IPS-11a (cell line): ENCODE measurements at regions not wholly inside any gene's neighbourhood (a gene's known extent, or its start where the extent isn't known, plus 50 kb on each side); places are given as distances from the start of the nearest gene placed in this dataset.

Experiments used
- H3K4me3 ChIP-seq: one replicate; pipeline ENCODE4 v1.5.1; 2013; ENCODE audit warnings: low read depth, low read length, control low read depth

DNA sequence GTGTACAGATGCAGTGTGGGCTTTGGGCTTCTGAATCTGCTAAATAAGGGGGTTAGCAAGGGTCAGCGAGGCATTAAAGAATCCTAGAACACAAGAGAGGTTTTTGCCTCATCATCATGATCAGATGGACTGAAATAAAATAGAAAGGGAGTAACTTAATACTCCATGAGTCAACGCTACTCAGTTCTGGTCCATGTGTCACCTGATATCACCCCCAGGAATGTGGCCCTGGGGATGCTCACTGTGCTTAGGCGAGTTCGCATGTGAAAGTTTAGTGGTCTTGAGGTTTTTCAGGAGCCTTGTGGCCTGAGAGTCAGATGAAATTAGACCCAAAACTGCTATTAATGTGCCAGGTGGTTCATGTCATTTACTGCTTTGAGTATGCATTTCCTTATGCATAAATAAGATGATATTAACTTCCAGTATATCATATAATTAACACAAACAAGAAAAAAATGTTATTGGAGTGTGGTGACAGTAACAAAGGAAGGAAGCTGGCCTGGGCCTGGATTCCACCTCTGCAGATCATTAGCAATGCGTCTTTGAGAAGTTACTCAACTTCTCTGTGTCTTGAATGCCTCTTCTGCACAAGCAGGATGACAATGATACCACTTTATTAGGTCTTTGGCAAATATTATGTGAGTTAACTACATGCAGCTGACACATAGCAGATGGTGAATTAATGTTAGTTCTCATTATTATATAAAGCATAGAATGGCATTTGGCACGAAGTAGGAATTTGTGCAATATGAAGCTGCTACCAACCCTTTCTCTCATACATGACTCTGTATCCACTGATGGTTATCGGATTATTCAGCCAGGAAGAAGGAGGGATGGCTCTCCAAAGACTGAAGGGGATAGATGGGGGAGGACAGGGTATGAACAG lies 1272.6 kb downstream of the AACS start:
- H3K4me3 ChIP-seq = no peak overlapping the region

DNA sequence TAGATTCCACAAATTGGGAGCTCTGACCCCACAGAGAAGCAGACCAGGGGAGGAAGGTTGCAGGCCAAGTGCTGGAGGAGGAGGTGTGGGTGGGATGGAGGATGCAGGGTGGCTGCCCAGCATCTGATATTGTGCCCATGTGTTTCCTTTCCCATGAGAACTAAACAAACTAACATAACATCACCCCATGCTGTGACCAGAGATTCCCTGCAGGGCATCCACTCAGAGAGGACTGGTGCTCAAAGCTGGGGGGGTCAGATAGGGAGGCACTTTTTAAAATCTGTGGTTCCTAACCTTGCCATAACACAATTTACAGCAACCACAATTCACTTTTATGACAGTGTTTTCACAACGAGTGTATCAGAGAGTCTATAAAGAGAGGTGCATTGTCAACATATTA lies 1277.6 kb downstream of the AACS start:
- no peak overlapping the region for H3K4me3 ChIP-seq

DNA sequence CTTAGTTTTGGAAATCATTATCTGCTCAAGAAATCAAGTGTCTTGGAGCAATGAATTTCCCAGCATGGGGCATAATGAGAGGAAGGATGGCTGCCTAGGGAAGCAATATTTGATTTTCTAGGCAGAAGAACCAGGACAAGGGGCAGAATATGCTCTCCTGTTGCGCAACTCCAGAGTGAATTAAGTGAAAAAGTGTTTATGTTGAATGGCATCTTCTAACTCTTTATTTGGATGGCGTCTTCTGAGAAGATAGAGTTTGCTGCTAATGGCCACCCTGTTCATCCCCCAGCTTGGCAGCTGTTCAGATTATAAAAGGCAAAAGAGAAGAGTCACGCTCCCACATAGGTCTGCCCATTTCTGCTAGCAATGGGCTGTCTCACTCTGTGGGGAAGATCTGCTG lies 1278.1 kb downstream of the AACS start:
- H3K4me3 ChIP-seq = no peak overlapping the region

DNA sequence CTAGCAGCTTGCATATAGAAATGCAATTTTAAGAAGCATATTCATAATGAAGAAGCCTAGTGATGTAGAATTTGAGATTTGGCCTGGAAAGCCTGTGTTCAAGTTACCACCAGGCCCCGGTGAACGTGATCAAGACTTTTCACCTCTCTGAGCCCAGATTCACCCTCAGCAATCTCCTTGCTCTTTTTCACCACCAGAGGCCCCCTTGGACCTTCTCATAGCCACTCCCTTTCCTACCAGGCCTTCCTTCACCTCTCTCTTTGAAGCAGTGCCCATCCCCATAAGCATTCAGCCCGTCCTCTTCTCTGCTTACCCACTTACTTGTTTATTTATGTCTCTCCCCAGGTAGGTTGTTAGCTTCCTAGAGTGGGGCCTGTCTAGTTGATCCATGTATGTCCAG lies 1280.9 kb downstream of the AACS start:
- no peak overlapping the region for H3K4me3 ChIP-seq

DNA sequence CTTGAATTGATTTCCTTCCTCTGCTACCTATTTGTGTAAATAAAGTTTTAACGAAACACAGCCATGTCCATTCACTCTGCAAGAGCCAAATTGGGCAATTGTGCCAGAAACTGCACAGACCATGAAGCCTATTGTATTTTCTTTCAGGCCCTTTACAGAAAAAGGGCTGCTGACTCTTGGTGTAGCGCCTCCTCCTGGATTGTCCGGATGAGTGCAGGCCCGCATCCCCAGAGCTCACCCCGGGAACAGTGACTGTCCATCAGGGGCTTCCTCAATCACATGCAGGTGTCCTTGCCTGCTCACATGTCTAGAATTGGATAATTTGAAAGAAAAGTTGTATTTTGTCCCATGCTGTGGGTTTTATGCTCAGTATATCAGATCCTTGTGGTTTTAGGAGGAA lies 1282.2 kb downstream of the AACS start:
- H3K4me3 ChIP-seq = no peak overlapping the region

DNA sequence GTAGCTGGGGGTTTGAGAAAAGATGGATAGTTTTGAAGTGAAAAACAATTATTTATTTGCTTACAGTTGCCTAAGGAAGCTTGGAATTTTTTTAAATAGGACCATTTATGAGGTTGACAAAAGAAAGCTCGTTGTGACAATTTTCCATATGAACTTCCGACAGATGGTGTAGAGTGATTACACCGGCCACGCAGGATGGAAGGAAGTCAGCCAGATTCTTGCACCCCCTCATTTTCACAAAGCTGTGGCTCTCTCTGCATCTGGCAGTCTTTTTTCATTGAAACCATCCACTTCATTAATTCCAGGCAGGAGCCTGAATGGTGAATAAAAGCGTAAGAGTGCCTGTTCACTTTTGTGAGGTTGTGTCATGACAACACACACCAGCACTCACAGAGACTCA lies 1284.1 kb downstream of the AACS start:
- H3K4me3 ChIP-seq = no peak overlapping the region

DNA sequence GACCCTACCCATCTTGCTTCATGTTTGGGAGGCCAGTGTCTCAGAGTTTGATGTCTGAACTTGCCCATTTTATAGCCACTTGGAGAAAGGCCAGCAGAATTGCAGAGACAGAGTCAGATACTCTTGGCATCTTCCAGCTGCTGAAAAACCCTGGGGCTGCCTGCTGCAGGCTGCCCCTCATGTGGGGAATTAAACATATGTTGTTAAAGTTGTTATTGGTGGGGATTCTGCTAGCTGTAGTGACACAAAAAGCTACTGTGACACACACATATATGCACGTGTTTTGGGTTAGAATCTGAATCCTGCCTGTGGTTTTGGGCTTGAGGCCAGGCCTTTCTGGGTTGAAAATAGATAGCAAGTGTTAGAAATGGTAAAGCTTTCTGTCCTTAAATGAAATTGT lies 1288.4 kb downstream of the AACS start:
- no peak overlapping the region for H3K4me3 ChIP-seq

DNA sequence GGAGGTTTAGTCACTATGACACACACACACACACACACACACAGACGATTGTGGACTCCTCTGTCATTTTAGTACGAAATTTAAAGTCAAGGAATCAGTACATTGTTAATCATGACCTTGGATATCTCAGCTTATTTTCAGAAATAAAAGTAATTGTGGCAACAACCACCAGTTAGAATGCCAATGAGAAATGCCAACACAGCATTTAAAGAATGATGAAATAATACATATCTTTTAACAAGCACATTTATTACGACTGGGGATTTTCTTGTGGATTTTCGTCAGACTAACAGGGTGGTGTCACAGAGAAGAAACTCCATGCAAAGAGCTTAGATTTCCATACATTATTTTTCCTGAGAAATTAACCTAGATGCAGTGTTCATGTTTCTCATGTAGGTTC lies 1289.4 kb downstream of the AACS start:
- H3K4me3 ChIP-seq = no peak overlapping the region

DNA sequence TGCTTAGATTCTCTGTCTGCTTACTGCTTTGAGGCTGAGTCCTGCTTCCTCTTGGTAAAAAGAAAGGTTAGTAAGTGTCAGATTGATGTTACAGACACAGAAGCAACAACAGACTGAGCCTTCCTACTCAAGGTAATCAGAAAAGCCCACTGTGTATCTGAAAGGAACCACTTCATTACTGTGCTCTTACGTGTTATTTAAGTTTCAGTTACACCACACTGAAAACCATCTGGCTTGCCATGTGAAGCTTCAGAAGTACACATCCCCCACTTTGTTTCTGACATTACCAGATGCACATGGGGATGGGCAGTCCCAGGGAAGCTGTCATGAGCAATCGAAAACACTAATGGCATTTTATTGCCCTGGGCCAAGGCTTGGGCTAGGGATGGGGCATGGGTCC lies 1290.1 kb downstream of the AACS start:
- H3K4me3 ChIP-seq = no peak overlapping the region

DNA sequence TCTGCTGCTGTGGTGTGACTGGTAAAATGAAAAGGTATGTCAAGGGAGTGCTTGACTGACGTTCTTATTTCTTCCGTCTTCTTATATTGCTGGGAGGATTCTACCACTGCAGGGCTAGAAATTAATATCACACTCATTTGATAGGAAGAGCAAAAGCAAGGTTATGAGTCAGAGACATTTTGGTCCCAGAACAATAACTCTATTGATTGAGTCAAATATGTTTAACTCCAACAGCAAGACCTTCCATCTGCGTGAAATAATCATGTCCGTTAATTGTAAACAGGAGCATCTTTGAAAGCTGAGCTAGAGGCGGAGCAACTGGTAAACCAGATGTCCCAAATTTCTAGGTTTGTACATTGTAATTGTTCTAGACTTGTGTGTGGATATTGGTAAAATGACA lies 1293.6 kb downstream of the AACS start:
- no peak overlapping the region for H3K4me3 ChIP-seq

DNA sequence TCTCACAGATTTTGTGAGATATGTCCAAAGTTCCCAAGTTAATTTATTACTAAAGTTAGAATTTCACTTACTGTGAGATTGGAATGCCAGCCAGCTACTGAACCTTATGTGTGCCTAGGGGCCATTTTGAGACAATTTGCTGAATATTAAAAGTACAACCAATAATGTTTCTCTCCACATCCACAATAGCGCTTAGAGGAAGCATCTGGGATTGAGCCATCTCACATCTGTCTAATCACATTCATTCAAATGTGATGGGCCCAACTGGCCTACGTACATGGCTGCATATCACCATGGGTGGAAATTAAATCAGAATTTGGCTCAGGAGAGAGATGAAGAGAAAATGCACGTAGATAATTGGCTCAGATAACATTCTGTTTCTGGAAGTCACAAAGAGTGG lies 1294.0 kb downstream of the AACS start:
- no peak overlapping the region for H3K4me3 ChIP-seq

DNA sequence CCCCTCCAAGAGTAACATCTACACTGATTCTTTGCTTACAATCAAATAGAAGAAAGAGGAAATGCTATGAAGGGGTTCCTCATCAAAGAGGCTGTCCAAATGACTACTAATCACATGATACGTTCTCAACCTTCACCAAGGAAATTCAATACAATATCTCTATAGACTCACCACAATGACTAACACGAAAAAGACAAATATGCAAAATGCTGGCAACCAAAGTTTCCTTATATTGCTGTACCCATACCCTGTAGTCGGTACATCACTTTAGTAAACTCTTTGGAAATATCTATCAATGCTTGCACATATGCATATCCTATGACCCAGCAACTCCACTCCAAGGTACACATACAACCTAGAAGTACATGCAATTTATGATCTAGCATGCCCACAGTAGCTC lies 1296.6 kb downstream of the AACS start:
- H3K4me3 ChIP-seq = no peak overlapping the region

DNA sequence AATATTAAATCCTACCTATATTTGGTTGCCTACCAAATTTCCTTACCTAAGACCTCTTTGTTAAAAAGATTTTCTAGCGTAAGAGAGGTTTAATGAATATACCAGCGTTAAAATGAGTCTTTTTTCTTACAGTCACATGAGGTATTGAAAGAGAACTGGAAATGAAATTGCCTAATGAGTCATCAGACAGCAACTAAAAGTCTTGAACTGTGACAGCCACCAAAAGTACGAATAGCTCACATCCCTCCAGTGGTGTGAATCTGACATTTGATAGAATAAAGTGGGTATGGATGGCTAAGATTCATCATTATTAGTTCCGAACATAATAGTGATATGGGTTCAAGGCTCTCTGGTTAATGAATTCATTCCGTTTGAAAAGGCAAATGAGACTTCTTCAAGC lies 1297.3 kb downstream of the AACS start:
- no peak overlapping the region for H3K4me3 ChIP-seq

DNA sequence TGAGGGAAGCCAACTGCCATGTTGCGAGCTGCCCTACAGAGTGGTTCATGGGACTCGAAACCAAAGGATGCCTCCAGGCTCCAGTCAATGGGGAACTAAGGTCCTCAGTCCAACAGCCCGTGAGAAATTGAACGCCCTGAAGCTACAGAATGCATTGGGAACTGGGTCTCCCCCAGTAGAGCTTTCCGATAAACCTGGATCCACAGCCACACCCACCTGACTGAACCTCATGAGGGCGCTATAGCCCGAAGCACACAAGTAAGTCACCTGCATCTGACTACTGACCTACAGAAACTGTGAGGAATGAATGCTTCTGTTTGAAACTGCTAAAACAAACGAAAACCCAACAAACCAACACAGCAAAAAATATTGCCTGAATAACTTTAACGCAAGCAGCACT lies 1297.7 kb downstream of the AACS start:
- no peak overlapping the region for H3K4me3 ChIP-seq

DNA sequence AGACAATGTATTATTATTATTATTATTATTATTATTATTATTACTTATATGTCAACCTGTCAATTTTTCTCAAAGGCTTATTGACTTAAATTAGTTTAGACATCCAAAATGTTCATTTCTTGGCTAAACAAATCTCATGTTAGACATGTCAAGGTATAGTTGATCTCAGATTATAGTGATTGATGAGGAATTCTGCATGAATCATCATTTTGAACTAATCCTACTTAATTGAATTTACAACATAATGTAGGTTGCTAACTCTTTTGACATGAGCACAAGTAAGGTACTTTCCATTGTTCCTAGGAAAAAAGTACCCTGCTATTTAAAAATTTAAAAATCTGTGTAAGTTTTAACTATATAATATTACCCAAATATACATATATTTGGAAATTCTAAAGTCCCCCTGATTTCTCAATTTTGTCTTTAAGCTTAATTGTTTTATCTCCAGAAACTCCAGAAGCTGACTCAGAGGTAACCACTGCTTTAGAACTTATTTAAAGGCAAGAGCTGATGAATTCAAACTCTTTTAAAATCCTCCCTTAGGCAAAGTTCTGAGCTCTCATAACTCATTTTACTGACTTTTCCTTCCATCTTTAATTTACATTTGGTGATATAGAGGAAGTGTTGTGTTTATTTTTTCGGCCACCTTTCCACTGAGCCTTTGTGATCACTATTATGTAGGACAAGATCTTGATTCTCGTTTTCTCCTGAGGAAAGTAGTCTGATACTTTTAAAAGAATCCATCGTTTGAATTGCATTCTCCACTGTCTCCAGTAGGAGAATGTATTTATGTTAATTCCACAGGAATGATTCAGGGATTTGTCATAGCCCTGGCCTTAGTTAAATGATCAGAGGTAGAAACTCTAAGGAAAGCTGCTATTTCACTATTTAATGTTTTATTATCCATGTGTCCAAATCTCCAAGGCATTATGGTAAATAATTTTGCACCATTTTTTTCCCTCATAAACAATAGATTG lies 1304.5 kb downstream of the AACS start:
- no peak overlapping the region for H3K4me3 ChIP-seq

DNA sequence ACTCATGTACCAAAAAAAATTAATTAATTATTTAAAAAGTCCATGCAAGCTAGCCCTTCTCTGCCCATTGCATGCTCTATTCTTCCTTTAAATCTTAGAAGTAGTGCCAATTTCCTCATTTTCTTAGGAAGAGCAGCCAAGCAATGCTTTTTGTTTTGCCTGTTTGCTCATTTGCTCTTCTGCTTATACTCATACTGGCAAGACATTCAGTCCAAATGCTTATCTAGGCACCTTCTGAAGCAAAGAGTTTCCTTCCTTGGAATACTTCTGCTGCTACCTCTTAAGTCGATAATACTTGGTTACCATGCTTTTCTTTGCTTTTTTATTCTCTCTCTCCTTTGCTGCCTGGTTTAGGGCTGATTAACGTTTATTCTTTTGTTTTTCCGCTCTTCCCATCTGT lies 1318.3 kb downstream of the AACS start:
- H3K4me3 ChIP-seq = no peak overlapping the region

DNA sequence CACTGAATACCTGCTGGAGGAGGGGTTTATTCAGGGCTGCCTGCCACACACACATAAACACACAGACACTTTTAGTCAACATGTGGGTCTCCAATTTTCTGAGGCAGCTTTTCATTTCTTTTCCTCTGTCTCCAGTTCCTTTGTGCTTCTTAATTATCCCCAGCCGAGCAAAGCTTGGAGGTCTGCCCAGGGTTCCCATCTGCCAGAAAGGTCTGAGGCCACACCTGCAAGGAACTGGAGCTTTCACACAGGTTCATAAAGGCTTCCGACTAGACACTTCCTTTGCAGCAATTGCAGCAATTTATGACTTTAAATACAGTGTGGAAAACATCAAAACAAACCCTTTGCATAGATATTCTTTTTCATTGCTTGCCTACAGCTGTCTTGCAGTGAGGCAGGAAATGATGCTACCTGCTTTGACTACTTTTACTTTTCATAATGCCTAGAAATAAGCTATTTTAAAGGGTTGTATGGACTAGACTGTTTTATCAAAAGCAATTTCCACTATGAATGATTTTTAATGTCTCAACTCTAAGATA lies 1318.9 kb downstream of the AACS start:
- H3K4me3 ChIP-seq = no peak overlapping the region

DNA sequence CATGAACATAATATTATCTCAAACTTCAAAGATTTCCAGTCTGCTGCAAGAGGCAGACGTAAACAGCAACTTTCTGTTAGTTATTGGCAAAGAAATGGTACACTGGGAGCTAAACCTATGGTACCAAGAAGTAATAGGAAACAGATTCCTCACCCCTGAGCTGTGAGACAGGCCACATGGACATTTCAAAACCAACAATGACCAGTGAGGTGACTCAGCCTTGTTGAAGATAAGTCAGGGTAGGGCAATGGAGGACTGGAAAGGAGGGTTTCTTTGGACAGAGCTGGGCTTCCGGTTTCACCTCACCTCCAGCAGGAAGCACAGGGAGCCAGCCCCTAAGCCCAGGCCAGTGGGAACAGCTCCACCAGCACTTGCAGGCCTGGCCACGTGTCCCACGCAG lies 1320.5 kb downstream of the AACS start:
- no peak overlapping the region for H3K4me3 ChIP-seq

DNA sequence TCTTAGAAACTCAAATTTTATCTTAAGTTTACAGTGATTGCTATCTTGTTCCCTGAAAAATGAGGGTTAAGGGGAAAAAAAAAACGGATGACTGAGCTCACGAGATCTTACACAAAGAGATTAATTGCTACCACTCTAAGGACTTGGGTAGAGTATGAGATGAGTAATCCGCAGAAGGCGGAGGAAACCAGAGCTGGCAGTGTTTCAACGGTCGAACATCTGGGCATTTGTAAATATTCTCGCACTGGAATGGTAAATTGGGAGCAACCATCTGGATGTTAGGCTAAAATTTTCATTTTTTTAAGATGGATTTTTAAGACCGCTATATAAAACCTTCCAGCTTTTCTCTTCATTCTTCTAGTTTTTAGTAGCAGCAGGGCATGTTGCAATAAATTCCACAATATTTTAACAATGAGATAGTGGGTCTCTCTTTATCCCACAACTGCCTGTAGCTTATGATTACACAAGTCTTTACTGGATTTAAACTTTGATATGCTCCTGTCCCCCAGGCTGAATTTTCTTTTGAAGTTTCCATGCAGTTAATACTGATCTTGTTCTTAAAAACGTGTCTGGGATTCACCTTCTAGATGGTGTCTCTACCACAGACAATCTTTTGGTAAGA lies 1324.1 kb downstream of the AACS start:
- no peak overlapping the region for H3K4me3 ChIP-seq

DNA sequence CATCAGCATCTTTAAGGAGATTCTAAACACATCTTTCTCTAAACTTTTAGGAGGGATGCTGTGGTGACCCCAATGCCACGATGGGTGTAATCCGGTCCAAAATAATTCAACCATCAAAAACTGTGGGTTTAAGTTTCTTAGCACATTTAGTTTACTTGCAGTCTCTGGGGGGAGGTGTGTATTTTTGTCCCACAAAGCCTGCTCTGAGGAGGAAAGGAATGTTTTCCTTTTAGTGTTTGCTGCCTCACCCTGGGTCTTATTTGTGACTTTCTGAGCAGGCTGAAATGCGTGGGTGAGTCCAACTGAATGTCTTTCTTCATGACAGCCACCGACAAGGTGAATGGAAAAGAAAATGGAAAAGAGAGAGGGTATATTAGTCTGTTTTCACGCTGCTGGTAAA lies 1324.7 kb downstream of the AACS start:
- no peak overlapping the region for H3K4me3 ChIP-seq

DNA sequence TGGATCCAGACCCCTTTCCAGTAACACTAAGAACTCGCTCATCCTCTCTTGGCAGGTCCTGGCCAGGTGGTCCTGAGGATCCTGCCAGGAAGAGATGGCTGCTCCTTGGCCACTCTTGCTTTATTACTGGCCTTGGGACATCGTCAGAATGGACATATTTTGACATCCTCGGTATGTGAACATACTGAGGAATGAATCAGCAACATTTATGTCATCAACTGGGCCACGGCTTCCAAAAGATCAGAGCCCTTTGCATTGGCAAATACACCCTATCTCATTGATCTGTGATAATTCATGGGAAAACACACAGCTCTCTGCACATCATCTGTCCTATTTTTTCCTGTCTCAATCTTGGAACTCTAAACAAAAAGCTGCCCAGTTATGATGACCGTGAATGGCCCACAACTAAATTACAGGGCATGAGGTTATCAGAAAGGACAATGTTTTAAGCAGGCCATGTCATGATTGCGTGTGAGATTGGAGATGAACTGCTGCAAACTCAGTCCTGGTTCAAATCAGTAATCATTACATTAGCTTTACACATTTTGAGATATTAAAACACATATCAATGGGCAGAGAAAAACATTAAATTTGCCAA lies 1325.8 kb downstream of the AACS start:
- no peak overlapping the region for H3K4me3 ChIP-seq
